Activated CD4-positive, alpha-beta T cell treated with anti-CD3 and anti-CD28 coated beads, Interleukin-2, amount 10 ng/mL, durations not matched to agents 24 days and 14 days (primary cell): ENCODE measurements at regions not wholly inside any gene's neighbourhood (a gene's known extent, or its start where the extent isn't known, plus 50 kb on each side); places are given as distances from the start of the nearest gene placed in this dataset.

Experiments used
- DNase-seq: peaks from one replicate; pipeline ENCODE4 v3.0.0; 2022
- H3K27ac Mint-ChIP-seq: one replicate; pipeline ENCODE4 v1.8.0; 2022; ENCODE audit warnings: mild to moderate bottlenecking, mixed read lengths
- H3K27me3 Mint-ChIP-seq: one replicate; pipeline ENCODE4 v1.8.0; 2022; ENCODE audit warnings: mixed read lengths
- H3K36me3 Mint-ChIP-seq: one replicate; pipeline ENCODE4 v1.8.0; 2022; ENCODE audit warnings: low read depth, mild to moderate bottlenecking, mixed read lengths
- H3K4me1 Mint-ChIP-seq: one replicate; pipeline ENCODE4 v1.8.0; 2021; ENCODE audit warnings: mixed read lengths
- H3K4me3 Mint-ChIP-seq: one replicate; pipeline ENCODE4 v1.8.0; 2022; ENCODE audit warnings: mild to moderate bottlenecking, moderate library complexity, mixed read lengths
- H3K9me3 Mint-ChIP-seq: one replicate; pipeline ENCODE4 v1.8.0; 2021; ENCODE audit warnings: mixed read lengths
- intact Hi-C: fragments of 100-400 bp; cut with micrococcal nuclease; formaldehyde crosslinking; loops from one replicate; pipeline ENCODE4 v1.15.1; 2023

- peaks cover 4% of the 10 kb centered on the region for H3K27me3 Mint-ChIP-seq
- H3K4me3 Mint-ChIP-seq, result no peak overlapping the region
- H3K9me3 Mint-ChIP-seq, result no peaks in the 10 kb centered on the region
- no peaks in the 10 kb centered on the region for H3K36me3 Mint-ChIP-seq
- H3K27ac Mint-ChIP-seq, result no peak overlapping the region
- DNase-seq, result no peak
- H3K4me1 Mint-ChIP-seq, result peaks cover 4% of the 10 kb centered on the region
- intact Hi-C loops, result no loop called here
Measured at GRCh38 chr5:133696782-133697507, 84.6 kb upstream of the FSTL4 start.

- Mint-ChIP-seq H3K27ac (no peak overlapping the region), H3K27me3 (peaks cover 11% of the 10 kb centered on the region), H3K9me3 (no peaks in the 10 kb centered on the region), H3K36me3 (no peaks in the 10 kb centered on the region), H3K4me3 (no peak overlapping the region), H3K4me1 (peaks cover 4% of the 10 kb centered on the region)
- intact Hi-C loops, result no loop called here
- DNase-seq, result no peak
Measured at GRCh38 chr5:133696006-133696584, 83.8 kb upstream of the FSTL4 start.

DNA sequence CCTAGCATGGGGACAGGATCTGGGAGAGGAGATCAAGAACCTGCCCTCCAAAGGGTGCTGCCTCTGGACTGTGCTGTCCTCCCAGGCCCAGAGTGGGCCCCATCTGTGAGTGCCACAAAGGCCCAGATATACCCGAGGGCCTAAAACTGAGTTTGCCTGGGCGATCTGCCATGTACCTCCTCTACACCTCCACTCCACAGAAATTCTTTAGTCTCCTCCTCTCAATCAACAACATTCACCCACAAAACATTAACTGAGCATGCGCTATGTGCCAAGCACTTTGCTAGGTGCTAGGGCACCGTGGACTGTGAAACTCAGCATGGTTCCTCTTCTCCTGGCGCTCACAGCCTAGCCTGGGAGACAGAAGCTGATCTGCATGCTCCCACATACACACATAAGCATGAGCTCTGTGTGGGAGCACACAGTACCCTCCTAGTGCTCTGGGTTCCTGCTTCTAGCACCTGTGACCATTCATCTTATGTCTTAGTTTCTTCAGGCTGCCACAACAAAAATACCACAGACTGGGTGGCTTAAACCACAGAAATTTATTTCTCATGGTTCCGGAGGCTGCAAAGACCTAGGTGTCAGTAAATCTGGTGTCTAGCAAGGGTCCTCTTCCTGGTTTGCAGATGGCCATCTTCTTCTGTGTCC is 82.0 kb upstream of the FSTL4 start:
- Mint-ChIP-seq H3K4me3 (no peak overlapping the region), H3K27me3 (peaks cover 15% of the 10 kb centered on the region), H3K9me3 (no peaks in the 10 kb centered on the region), H3K27ac (no peak overlapping the region), H3K36me3 (no peaks in the 10 kb centered on the region), H3K4me1 (peaks cover 4% of the 10 kb centered on the region)
- intact Hi-C loops, result no loop called here
- DNase-seq, result no peak

DNA sequence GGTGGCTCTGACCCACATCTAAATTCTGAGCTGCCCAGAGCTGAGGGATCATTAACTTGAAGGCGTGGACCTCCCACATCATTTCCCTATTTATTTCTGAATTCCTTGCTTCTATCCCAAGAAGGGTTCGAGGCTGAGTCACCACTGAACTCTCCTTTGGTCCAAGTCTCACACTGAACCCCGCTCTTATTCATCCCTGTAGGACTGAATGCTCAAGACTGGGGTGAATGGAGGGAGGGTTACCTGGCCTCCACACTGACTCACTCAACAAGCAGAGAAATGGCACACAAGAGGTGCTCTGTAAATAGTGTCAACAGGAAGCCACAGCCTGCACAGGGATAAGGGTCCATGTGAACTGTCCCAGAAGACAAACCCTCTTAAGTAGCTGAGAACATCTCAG is 79.1 kb upstream of the FSTL4 start:
- no peaks in the 10 kb centered on the region for H3K36me3 Mint-ChIP-seq
- no peaks in the 10 kb centered on the region for H3K4me1 Mint-ChIP-seq
- peaks cover 17% of the 10 kb centered on the region for H3K27me3 Mint-ChIP-seq
- no peak overlapping the region for H3K27ac Mint-ChIP-seq
- H3K9me3 Mint-ChIP-seq, result no peaks in the 10 kb centered on the region
- DNase-seq, result no peak
- H3K4me3 Mint-ChIP-seq, result no peak overlapping the region
- intact Hi-C loops, result no loop called here

GRCh38 chr5:133690746-133691145 is 78.4 kb upstream of the FSTL4 start:
- H3K27me3 Mint-ChIP-seq, result peaks cover 17% of the 10 kb centered on the region
- no peak overlapping the region for H3K4me3 Mint-ChIP-seq
- no peaks in the 10 kb centered on the region for H3K36me3 Mint-ChIP-seq
- no peaks in the 10 kb centered on the region for H3K4me1 Mint-ChIP-seq
- no peaks in the 10 kb centered on the region for H3K9me3 Mint-ChIP-seq
- DNase-seq, result no peak
- intact Hi-C loops, result no loop called here
- H3K27ac Mint-ChIP-seq, result no peak overlapping the region

GRCh38 chr5:133688391-133688790 is 76.0 kb upstream of the FSTL4 start:
- H3K27ac Mint-ChIP-seq, result peak overlapping the region; percentile 12
- no peak overlapping the region for H3K4me3 Mint-ChIP-seq
- DNase-seq, result no peak
- H3K36me3 Mint-ChIP-seq, result no peaks in the 10 kb centered on the region
- H3K9me3 Mint-ChIP-seq, result no peaks in the 10 kb centered on the region
- intact Hi-C loops, result no loop called here
- no peaks in the 10 kb centered on the region for H3K4me1 Mint-ChIP-seq
- peaks cover 18% of the 10 kb centered on the region for H3K27me3 Mint-ChIP-seq

DNA sequence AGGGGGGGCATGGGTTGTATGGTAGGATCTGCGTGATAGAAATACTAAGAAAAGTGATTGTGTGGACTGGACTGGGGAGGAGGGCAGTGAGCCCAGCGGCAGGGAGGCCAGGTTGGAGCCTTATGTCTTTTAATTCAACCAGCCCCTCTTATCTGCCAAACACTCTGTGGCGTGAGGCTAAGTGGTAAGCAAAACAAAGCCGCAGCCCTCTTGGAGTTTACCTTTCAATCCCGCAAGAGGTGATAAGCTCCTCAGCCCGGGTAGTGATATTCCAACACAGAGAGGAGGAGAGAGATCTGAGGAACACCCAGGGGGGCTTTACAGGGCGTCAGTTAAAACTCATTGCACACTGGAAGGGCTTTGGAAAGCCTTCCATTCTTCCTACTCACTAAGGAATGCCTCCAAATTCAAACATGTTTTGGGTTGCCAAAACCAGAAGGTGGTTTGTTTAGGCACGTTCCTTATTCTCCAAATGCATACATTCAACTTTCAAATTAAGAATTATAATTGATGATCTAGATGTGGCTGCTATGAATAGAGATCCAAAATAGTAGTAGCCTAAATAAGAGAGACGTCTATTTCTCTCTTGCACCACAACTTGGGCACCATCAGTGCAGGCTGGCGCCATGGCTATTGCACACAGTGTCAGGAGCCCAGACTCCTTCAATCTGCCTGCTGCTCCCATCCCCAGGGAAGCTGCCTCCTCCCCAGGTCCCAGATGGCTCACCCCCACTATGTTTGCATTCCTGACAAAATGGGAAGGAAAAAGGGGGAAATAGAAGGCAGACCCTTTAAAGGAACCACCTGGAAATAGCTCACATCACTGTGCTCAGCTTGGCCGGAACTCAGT is 75.1 kb upstream of the FSTL4 start:
- H3K27me3 Mint-ChIP-seq, result peaks cover 18% of the 10 kb centered on the region
- H3K9me3 Mint-ChIP-seq, result no peaks in the 10 kb centered on the region
- H3K36me3 Mint-ChIP-seq, result no peaks in the 10 kb centered on the region
- no peak for DNase-seq
- intact Hi-C loops, result no loop called here
- H3K4me1 Mint-ChIP-seq, result no peaks in the 10 kb centered on the region
- no peak overlapping the region for H3K27ac Mint-ChIP-seq
- no peak overlapping the region for H3K4me3 Mint-ChIP-seq

- Mint-ChIP-seq H3K4me3 (no peak overlapping the region), H3K27me3 (peaks cover 14% of the 10 kb centered on the region), H3K27ac (no peak overlapping the region), H3K4me1 (peaks cover 3% of the 10 kb centered on the region), H3K36me3 (no peaks in the 10 kb centered on the region), H3K9me3 (no peaks in the 10 kb centered on the region)
- DNase-seq, result no peak
- intact Hi-C loops, result no loop called here
Measured at GRCh38 chr5:133686566-133686965, 74.2 kb upstream of the FSTL4 start.

DNA sequence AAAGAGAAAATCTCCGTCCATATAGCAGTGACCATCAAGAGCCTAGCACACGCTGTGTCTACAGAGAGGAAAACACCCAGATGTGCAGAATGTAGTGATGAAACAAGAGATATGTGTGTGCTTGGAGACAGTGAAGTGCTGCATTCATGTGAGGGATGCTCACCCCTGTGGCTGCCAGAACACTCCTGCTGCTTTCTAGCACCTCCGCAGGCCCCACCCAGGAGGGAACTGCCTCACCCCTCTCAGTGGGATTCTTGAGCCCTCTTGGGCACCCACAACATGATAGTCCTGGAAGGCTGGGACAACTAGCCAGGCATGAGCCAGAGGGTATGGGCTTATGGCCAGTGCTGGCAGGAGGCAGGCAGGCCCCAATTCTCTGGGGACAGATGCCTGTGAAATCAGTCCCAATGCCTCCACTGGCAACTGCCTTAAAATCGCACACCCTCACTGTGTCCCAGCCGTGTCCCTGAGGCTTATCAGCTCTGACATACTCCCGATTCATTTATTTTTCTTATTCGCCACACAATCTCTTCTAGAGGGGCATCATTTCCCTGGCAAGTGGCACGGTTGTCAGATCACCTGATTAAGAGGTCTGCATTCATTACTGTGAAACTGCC is 73.2 kb upstream of the FSTL4 start:
- H3K9me3 Mint-ChIP-seq, result no peaks in the 10 kb centered on the region
- H3K27ac Mint-ChIP-seq, result no peak overlapping the region
- DNase-seq, result no peak
- peaks cover 10% of the 10 kb centered on the region for H3K27me3 Mint-ChIP-seq
- intact Hi-C loops, result no loop called here
- H3K36me3 Mint-ChIP-seq, result no peaks in the 10 kb centered on the region
- peaks cover 3% of the 10 kb centered on the region for H3K4me1 Mint-ChIP-seq
- no peak overlapping the region for H3K4me3 Mint-ChIP-seq

DNA sequence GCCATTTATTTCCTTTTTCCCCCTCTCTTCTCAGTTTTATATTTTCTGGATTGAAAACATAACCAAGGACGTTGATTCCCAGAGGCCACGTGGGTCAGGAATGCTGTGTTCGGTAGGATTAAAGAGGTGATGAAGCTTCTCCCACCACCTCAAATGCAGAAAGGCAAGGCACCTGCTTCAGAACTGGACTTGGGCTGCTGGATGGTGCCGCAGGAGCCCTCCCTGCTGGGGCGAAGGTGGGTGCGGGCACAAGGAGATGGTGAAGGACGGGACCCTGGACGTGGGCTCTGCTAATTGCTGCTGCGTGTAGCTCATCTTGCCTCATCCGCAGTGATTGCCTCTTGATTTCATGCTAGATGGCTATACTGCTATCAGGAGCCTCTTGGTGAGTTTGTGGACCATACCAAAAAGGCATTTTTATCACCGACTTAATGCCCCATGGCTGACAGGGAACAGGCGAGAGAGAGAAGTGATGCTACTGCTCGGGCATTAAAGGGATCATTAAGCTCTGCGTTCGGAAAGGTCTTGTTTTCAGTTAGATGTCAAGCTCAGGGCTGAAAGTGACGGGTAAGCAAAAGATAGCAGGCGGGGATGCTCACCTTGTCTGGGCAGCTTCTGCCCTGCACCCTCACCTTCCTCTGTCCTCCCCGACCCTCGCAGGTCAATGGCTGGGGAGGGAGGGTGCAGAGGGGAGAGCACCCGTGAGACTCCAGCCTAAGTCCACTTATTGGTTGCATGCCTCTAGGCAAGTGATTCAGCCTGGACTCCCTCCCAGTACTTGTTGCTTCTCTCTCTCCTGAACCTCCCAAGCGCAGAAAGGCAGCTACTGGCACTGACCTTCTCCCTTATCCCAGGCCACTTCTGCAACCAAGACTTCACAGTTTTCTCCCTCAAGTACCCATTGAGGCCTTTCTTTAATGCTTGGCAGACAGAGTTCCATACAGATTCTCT is 71.6 kb upstream of the FSTL4 start:
- H3K27me3 Mint-ChIP-seq, result peaks cover 8% of the 10 kb centered on the region
- no peaks in the 10 kb centered on the region for H3K36me3 Mint-ChIP-seq
- H3K9me3 Mint-ChIP-seq, result no peaks in the 10 kb centered on the region
- intact Hi-C loops, result no loop called here
- H3K27ac Mint-ChIP-seq, result no peak overlapping the region
- DNase-seq, result no peak
- H3K4me3 Mint-ChIP-seq, result no peak overlapping the region
- H3K4me1 Mint-ChIP-seq, result peaks cover 3% of the 10 kb centered on the region

DNA sequence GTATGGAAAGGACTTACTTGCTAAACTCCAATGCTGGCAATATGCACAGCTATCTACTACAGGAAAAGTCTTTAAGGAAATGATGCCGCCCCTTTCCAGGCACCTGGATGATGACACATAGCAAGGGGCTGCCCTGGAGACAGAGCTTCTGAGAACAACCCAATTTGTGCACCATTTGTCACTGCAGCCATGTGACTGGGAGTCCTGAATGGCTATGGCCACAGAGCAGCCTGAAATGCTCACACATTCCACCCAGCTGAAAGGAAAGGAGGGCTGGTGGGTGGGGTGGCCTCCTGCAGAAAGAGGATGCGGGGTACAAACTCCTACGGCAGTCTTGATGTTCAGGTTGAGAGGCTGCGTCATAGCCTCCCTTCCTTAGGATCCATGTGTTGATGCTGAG is 70.1 kb upstream of the FSTL4 start:
- Mint-ChIP-seq H3K9me3 (no peaks in the 10 kb centered on the region), H3K27me3 (peaks cover 13% of the 10 kb centered on the region), H3K36me3 (no peaks in the 10 kb centered on the region), H3K27ac (no peak overlapping the region), H3K4me1 (peaks cover 3% of the 10 kb centered on the region), H3K4me3 (no peak overlapping the region)
- DNase-seq, result no peak
- intact Hi-C loops, result no loop called here

DNA sequence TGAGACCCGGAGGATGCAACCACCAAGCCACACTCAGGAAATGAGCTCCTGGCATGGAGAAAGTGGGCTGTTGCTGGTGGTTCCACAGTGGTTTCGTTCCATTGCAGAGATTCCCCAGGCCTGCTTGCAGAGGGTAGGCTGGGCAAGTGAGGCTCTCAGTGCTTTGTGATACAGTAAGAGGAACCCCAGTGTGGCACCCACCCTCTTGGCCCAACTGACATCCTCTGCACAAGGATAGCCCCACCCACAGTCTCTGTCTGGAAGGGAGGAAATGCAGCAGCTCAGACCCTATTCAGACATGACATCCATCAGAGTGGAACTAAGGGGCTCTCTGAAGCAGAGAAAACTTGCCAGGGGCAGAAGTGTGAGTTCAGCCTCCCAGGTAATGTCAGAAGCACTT is 69.6 kb upstream of the FSTL4 start:
- Mint-ChIP-seq H3K36me3 (no peaks in the 10 kb centered on the region), H3K27me3 (peaks cover 13% of the 10 kb centered on the region), H3K27ac (no peak overlapping the region), H3K4me1 (peaks cover 3% of the 10 kb centered on the region), H3K4me3 (no peak overlapping the region), H3K9me3 (no peaks in the 10 kb centered on the region)
- intact Hi-C loops, result no loop called here
- DNase-seq, result no peak
